NCI-H524 (cell line): ENCODE measurements at regions not wholly inside any gene's neighbourhood (a gene's known extent, or its start where the extent isn't known, plus 50 kb on each side); places are given as distances from the start of the nearest gene placed in this dataset.
"Not testable (repeated sequence)": the region's sequence is repeated elsewhere in the genome, so short reads cannot be mapped to it uniquely, and the experiment has no call there.

Experiments used
- DNase-seq, 2 experiments: peaks; one replicate each; lab custom pipeline; 2025; lab: John Stamatoyannopoulos, UW

- DNase-seq, result no peak
Observed at GRCh38 chr5:105213078-105213477, 1650.5 kb upstream of the NUDT12 start.

GRCh38 chr5:105207066-105207465 lies 1644.5 kb upstream of the NUDT12 start:
- no peak for DNase-seq

- DNase-seq, result no peak
Observed at GRCh38 chr5:105197531-105197930, 1634.9 kb upstream of the NUDT12 start.

GRCh38 chr5:105195765-105196164 lies 1633.2 kb upstream of the NUDT12 start:
- no peak for DNase-seq

- DNase-seq, result no peak
Observed at GRCh38 chr5:105172918-105173317, 1610.3 kb upstream of the NUDT12 start.

GRCh38 chr5:105168806-105169205 lies 1606.2 kb upstream of the NUDT12 start:
- DNase-seq, result no peak

- DNase-seq, result no peak
Observed at GRCh38 chr5:105167092-105167491, 1604.5 kb upstream of the NUDT12 start.

GRCh38 chr5:105163547-105163946 lies 1601.0 kb upstream of the NUDT12 start:
- no peak for DNase-seq

- not testable (repeated sequence) for DNase-seq
Observed at GRCh38 chr5:105162557-105162956, 1600.0 kb upstream of the NUDT12 start.

GRCh38 chr5:105158526-105158925 lies 1595.9 kb upstream of the NUDT12 start:
- DNase-seq, result no peak

- no peak for DNase-seq
Observed at GRCh38 chr5:105150323-105150722, 1587.7 kb upstream of the NUDT12 start.

- no peak for DNase-seq
Observed at GRCh38 chr5:105146867-105147266, 1584.3 kb upstream of the NUDT12 start.

GRCh38 chr5:105145152-105145551 lies 1582.6 kb upstream of the NUDT12 start:
- DNase-seq, result no peak

GRCh38 chr5:105134328-105134727 lies 1571.7 kb upstream of the NUDT12 start:
- no peak for DNase-seq

GRCh38 chr5:105133087-105133486 lies 1570.5 kb upstream of the NUDT12 start:
- DNase-seq, result no peak

- no peak for DNase-seq
Observed at GRCh38 chr5:105132581-105132980, 1570.0 kb upstream of the NUDT12 start.

- no peak for DNase-seq
Observed at GRCh38 chr5:105131045-105131444, 1568.5 kb upstream of the NUDT12 start.

GRCh38 chr5:105101577-105101976 lies 1539.0 kb upstream of the NUDT12 start:
- DNase-seq, result no peak

GRCh38 chr5:105088961-105089360 lies 1526.4 kb upstream of the NUDT12 start:
- DNase-seq, result no peak

- DNase-seq, result no peak
Observed at GRCh38 chr5:105088102-105088501, 1525.5 kb upstream of the NUDT12 start.

- DNase-seq, result no peak
Observed at GRCh38 chr5:105057893-105058292, 1495.3 kb upstream of the NUDT12 start.

GRCh38 chr5:105057001-105057436 lies 1494.4 kb upstream of the NUDT12 start:
- DNase-seq, result no peak

GRCh38 chr5:105054406-105054805 lies 1491.8 kb upstream of the NUDT12 start:
- DNase-seq, result no peak

- no peak for DNase-seq
Observed at GRCh38 chr5:105042623-105043022, 1480.0 kb upstream of the NUDT12 start.

- DNase-seq, result not testable (repeated sequence)
Observed at GRCh38 chr5:105036814-105037213, 1474.2 kb upstream of the NUDT12 start.
